ENCODE measurements at regions not wholly inside any gene's neighbourhood (a gene's known extent, or its start where the extent isn't known, plus 50 kb on each side); places are given as distances from the start of the nearest gene placed in this dataset.

DNA sequence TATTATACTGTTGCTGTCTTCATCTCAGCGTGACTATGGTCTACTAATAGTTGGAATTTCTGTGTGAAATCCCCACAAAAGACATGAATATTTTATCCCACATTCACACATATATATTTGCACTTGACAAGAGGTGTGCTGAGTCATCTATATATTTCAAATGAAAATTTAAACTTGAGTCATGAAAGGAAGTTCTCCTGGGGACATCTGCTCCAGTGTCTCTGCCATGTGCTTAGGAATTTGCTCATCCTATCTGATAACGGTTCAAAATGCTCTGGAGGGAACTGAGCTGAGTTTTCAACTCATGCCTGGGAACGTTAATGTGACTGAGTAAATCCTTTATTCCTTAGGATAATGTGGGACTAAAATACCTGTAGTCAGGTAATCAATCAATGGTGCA lies 326.2 kb upstream of the MEX3C start:
- TF ChIP-seq POLR2AphosphoS5 (IDR thresholded peaks at IDR 0.05; ENCODE audit: low read depth, low read length) (no peak), REST (IDR thresholded peaks at IDR 0.05; ENCODE audit: insufficient read depth in 1 of 2, low read depth in 2 of 2, low read length in 2 of 2) (no peak), FOXP2 (optimal IDR thresholded peaks at IDR 0.05; ENCODE audit: borderline replicate concordance, extremely low read depth, extremely low read length, insufficient read depth) (no peak), TAF1 (IDR thresholded peaks at IDR 0.05; ENCODE audit: borderline replicate concordance, insufficient read depth, low read length) (no peak), SIN3A (IDR thresholded peaks at IDR 0.05; ENCODE audit: borderline replicate concordance, insufficient read depth, low read length) (no peak)

All from PFSK-1 (cell line).